ENCODE measurements at regions not wholly inside any gene's neighbourhood (a gene's known extent, or its start where the extent isn't known, plus 50 kb on each side); places are given as distances from the start of the nearest gene placed in this dataset.

DNA sequence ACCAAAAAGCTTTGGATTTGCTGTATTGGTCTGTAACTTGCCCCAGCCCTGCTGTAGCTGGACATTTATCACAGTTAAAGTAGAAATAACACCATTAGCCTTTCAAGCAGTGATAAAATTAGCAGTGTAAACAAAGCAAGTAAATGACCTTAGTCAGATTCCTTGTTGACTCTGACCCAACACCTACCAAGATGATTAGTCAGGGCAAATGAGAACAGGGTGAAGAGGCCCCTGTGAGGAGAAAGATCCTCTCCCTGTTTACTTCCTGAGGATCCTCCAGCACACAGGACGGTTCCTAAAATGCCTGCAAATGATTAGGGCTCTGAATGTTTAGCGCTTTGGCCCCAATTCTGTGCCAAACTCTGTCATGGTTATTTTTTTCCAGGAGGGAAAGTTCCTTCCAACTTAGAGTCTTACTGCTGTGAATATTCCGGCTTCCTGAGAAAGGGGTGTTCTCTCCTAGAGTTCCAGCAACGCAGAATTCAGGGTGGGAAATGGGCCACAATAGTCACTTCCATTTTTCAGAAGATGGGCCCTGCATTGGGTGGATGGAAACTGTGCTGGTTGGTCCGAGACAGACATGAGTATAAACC is 259.0 kb upstream of the MYOCD start:
- TF ChIP-seq, protein P1, sequence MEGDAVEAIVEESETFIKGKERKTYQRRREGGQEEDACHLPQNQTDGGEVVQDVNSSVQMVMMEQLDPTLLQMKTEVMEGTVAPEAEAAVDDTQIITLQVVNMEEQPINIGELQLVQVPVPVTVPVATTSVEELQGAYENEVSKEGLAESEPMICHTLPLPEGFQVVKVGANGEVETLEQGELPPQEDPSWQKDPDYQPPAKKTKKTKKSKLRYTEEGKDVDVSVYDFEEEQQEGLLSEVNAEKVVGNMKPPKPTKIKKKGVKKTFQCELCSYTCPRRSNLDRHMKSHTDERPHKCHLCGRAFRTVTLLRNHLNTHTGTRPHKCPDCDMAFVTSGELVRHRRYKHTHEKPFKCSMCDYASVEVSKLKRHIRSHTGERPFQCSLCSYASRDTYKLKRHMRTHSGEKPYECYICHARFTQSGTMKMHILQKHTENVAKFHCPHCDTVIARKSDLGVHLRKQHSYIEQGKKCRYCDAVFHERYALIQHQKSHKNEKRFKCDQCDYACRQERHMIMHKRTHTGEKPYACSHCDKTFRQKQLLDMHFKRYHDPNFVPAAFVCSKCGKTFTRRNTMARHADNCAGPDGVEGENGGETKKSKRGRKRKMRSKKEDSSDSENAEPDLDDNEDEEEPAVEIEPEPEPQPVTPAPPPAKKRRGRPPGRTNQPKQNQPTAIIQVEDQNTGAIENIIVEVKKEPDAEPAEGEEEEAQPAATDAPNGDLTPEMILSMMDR (IDR thresholded peaks at IDR 0.05; ENCODE audit: insufficient read depth, low read depth, low read length) = no peak
- DNase-seq (ENCODE audit: low read depth) = peak; percentile 35
- no peak overlapping the region for H3K4me3 ChIP-seq (ENCODE audit: low read depth, low read length)

DNA sequence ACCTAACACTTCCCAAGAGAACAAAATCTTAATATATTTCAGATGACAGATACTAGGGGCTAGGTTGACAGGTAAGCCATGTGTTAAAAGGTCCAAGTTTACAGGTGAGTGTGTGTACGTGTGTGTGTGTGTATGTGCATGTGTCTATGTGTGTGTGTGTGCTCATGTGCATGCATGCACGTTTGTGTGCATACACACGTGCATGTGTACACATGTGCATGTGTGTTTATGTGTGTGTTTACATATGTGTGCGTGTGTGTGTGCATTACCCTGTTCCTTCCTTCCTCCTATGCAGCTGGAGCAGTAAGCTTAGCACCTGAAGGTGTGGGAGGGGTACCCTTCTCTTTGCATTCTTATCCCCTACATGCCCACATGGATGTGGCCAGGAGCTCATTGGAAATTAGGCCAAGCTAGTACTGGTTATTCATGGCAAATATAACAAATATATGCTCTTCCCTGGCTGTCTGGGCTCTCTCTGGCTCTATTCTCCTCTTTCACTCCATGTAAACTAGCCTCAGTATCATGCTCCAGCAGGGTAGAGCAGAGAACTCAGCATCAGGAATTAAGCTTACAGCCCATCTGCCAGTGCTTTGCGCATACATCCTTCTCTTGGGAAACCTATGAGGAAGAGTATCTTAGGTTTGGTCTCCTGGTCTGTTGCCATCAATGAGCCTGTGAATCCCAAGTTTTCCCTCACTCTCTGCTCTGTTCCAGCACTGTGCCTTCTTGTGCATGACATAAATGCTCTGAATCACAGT is 258.0 kb upstream of the MYOCD start:
- no peak overlapping the region for H3K4me3 ChIP-seq (ENCODE audit: low read depth, low read length)
- DNase-seq (ENCODE audit: low read depth) = no peak
- TF ChIP-seq, protein P1 (IDR thresholded peaks at IDR 0.05; ENCODE audit: insufficient read depth, low read depth, low read length) = no peak

GRCh38 chr17:12409082-12409481 is 256.6 kb upstream of the MYOCD start:
- DNase-seq (ENCODE audit: low read depth) = no peak
- TF ChIP-seq, protein P1 (IDR thresholded peaks at IDR 0.05; ENCODE audit: insufficient read depth, low read depth, low read length) = no peak
- H3K4me3 ChIP-seq (ENCODE audit: low read depth, low read length) = no peak overlapping the region

- TF ChIP-seq, protein P1 (IDR thresholded peaks at IDR 0.05; ENCODE audit: insufficient read depth, low read depth, low read length) = no peak
- H3K4me3 ChIP-seq (ENCODE audit: low read depth, low read length) = no peak overlapping the region
- no peak for DNase-seq (ENCODE audit: low read depth)
Observed at GRCh38 chr17:12410717-12411116, 255.0 kb upstream of the MYOCD start.

DNA sequence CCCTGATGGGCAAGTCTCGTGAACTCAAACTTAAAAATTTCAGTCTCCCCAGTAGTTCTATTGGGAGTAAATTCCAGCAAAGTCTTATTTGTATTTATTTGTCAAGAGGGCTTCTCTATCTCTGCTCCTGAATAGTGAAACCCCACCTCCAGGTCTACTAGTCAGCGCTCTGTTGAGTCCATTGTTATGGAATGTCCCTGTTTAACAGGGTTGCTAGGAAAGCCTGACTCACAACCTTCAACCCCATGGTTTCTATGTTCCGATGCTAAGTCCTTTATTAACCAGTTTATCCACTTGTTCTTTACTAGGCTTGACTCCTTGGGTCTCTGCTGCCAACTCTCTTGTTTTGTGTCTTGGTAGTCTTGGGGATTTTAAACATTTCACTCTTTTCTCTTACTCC is 250.7 kb upstream of the MYOCD start:
- H3K4me3 ChIP-seq (ENCODE audit: low read depth, low read length) = no peak overlapping the region
- no peak for DNase-seq (ENCODE audit: low read depth)
- TF ChIP-seq, protein P1 (IDR thresholded peaks at IDR 0.05; ENCODE audit: insufficient read depth, low read depth, low read length) = no peak

DNA sequence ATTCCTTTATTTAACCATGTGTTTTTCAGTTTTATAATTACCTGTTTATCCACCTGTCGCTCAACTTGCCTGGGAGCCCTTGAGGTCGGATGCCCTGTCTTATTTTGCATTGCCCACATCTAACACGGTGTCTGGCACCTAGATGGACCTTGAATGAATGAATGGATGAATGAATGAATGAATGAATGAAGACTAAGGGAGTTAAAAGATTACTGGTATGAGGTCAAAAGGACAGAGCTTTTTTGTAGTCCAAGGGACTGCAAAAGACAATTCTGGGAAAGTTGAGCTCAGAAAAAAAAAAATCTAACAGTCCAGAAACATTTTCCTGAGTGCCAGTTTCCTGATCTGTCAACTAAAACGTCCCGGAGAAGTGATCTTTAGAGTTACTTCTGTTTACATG is 244.6 kb upstream of the MYOCD start:
- no peak overlapping the region for H3K4me3 ChIP-seq (ENCODE audit: low read depth, low read length)
- TF ChIP-seq, protein P1 (IDR thresholded peaks at IDR 0.05; ENCODE audit: insufficient read depth, low read depth, low read length) = no peak
- DNase-seq (ENCODE audit: low read depth) = no peak
